CD14-positive monocyte (primary cell): ENCODE measurements at regions not wholly inside any gene's neighbourhood (a gene's known extent, or its start where the extent isn't known, plus 50 kb on each side); places are given as distances from the start of the nearest gene placed in this dataset.

ENCODE experiments used
- DNase-seq, 3 donors: peaks; one replicate each; pipeline ENCODE4 v3.0.0-alpha.2; 2011 to 2022
- H2AFZ ChIP-seq: 2 replicates; pipeline ENCODE4 v1.6.0; 2012; ENCODE audit warnings: mild to moderate bottlenecking, low read depth, low read length, inconsistent platforms; ENCODE audit not compliant: insufficient read depth, poor library complexity, severe bottlenecking
- H3K27ac ChIP-seq, 2 donors: 1 replicate in 1 of 2; 2 replicates in 1 of 2; pipeline ENCODE4 v1.5.1; 2012 to 2013; ENCODE audit warnings: low read length in 2 of 2, control low read depth in 1 of 2, inconsistent platforms in 1 of 2, low read depth in 1 of 2, mild to moderate bottlenecking in 1 of 2
- H3K27me3 ChIP-seq, 2 donors: one replicate each; pipeline versions ENCODE4 v1.6.0 to v1.6.1; 2011 to 2013; ENCODE audit warnings: low read length in 2 of 2; ENCODE audit not compliant: control insufficient read depth in 2 of 2, insufficient read depth in 2 of 2
- H3K36me3 ChIP-seq, 2 donors: replicated peaks in 1 of 2; 1 replicate in 1 of 2; 2 replicates in 1 of 2; pipeline versions ENCODE4 v1.5.1 to v1.6.1; 2012 to 2013; ENCODE audit warnings: low read length in 2 of 2, control low read depth in 1 of 2, inconsistent platforms in 1 of 2, mild to moderate bottlenecking in 1 of 2; ENCODE audit not compliant: insufficient read depth in 2 of 2, control insufficient read depth in 1 of 2
- H3K4me1 ChIP-seq, 2 donors: 1 replicate in 1 of 2; 2 replicates in 1 of 2; pipeline versions ENCODE4 v1.5.1 to v1.6.1; 2012 to 2013; ENCODE audit warnings: low read length in 2 of 2, control low read depth in 1 of 2, inconsistent platforms in 1 of 2, mild to moderate bottlenecking in 1 of 2, moderate library complexity in 1 of 2; ENCODE audit not compliant: insufficient read depth in 2 of 2, control insufficient read depth in 1 of 2
- H3K4me2 ChIP-seq: replicated peaks from 2 replicates; pipeline ENCODE3; 2012; ENCODE audit warnings: low read length, moderate library complexity, mild to moderate bottlenecking; ENCODE audit not compliant: poor library complexity, severe bottlenecking; ENCODE audit errors: extremely low read depth
- H3K4me3 ChIP-seq, 3 experiments: fragments of 200-600 bp in 1 of 3; sonication (generic) in 1 of 3; replicated peaks in 1 of 3; 1 replicate in 2 of 3; 2 replicates in 1 of 3; pipeline ENCODE4 v1.5.1; 2011 to 2013; ENCODE audit warnings: low read length in 3 of 3, mild to moderate bottlenecking in 3 of 3, control low read depth in 2 of 3, low read depth in 2 of 3, inconsistent platforms in 1 of 3, moderate library complexity in 1 of 3
- H3K79me2 ChIP-seq: 2 replicates; pipeline ENCODE4 v1.6.0; 2012; ENCODE audit warnings: mild to moderate bottlenecking, control low read depth, inconsistent platforms, low read length, moderate library complexity; ENCODE audit not compliant: insufficient read depth
- H3K9ac ChIP-seq: 2 replicates; pipeline ENCODE4 v1.6.0; 2017; ENCODE audit warnings: low read length, mild to moderate bottlenecking; ENCODE audit not compliant: insufficient read depth, poor library complexity, severe bottlenecking
- H3K9me3 ChIP-seq, 2 donors: replicated peaks in 1 of 2; 1 replicate in 1 of 2; 2 replicates in 1 of 2; pipeline versions ENCODE4 v1.5.1 to v1.6.1; 2012 to 2013; ENCODE audit warnings: low read length in 2 of 2, control low read depth in 1 of 2; ENCODE audit not compliant: control insufficient read depth in 1 of 2, insufficient read depth in 1 of 2
- H4K20me1 ChIP-seq: 2 replicates; pipeline ENCODE4 v1.6.0; 2012; ENCODE audit warnings: mild to moderate bottlenecking, low read length, control low read depth, moderate library complexity; ENCODE audit not compliant: insufficient read depth
- H3K27ac Mint-ChIP-seq, 7 donors: one replicate each; pipeline ENCODE4 v1.8.0; 2020; ENCODE audit warnings: mild to moderate bottlenecking in 7 of 7, mixed read lengths in 7 of 7, moderate library complexity in 6 of 7, inconsistent platforms in 2 of 7
- H3K27me3 Mint-ChIP-seq, 3 donors: one replicate each; pipeline ENCODE4 v1.8.0; 2021 to 2022; ENCODE audit warnings: low read depth in 3 of 3, mild to moderate bottlenecking in 3 of 3, mixed read lengths in 3 of 3, moderate library complexity in 3 of 3, inconsistent platforms in 1 of 3
- H3K36me3 Mint-ChIP-seq, 2 donors: one replicate each; pipeline ENCODE4 v1.8.0; 2020; ENCODE audit warnings: mixed read lengths in 2 of 2, inconsistent platforms in 1 of 2, mild to moderate bottlenecking in 1 of 2
- H3K4me1 Mint-ChIP-seq: one replicate; pipeline ENCODE4 v1.8.0; 2020; ENCODE audit warnings: mild to moderate bottlenecking, mixed read lengths
- H3K4me3 Mint-ChIP-seq, 2 donors: one replicate each; pipeline ENCODE4 v1.8.0; 2020; ENCODE audit warnings: mild to moderate bottlenecking in 2 of 2, mixed read lengths in 2 of 2, moderate library complexity in 1 of 2
- H3K9me3 Mint-ChIP-seq, 7 donors: one replicate each; pipeline ENCODE4 v1.8.0; 2020 to 2022; ENCODE audit warnings: mixed read lengths in 7 of 7, mild to moderate bottlenecking in 6 of 7, moderate library complexity in 6 of 7, inconsistent platforms in 2 of 7
- CTCF ChIP-seq: fragments of 200-600 bp; IDR thresholded peaks from one replicate; pipeline ENCODE4 v1.8.0; 2022; ENCODE audit warnings: antibody characterized with exemption, mild to moderate bottlenecking
- WGBS: methylation state at CpG from one replicate; pipeline ENCODE4 v1.1.5; 2013; ENCODE audit warnings: missing lambda C conversion rate; ENCODE audit not compliant: insufficient coverage; 5-methylcytosine and 5-hydroxymethylcytosine counted together
- intact Hi-C, 2 donors: fragments of 100-400 bp; cut with micrococcal nuclease; formaldehyde crosslinking; loops; one replicate each; pipeline versions ENCODE4 v1.15.0 to v1.15.1; 2023

- peaks cover 0 to 4% of the 10 kb centered on the region in 2 donors for H3K27me3 ChIP-seq
- peaks cover 0 to 4% (median 0%) of the 10 kb centered on the region in 7 donors for H3K9me3 Mint-ChIP-seq
- H4K20me1 ChIP-seq: no peaks in the 10 kb centered on the region
- H3K27ac Mint-ChIP-seq: no peak overlapping the region
- no peaks in the 10 kb centered on the region for H3K36me3 Mint-ChIP-seq
- H3K4me1 ChIP-seq: no peaks in the 10 kb centered on the region
- H3K79me2 ChIP-seq: no peaks in the 10 kb centered on the region
- no peaks in the 10 kb centered on the region for H3K4me1 Mint-ChIP-seq
- no peak for TF ChIP-seq CTCF
- 91% methylated on average over 2 of the region's 2 CpGs for WGBS
- no peak overlapping the region for H3K4me3 ChIP-seq
- no peak overlapping the region for H3K9ac ChIP-seq
- DNase-seq: no peak
- H3K36me3 ChIP-seq: no peaks in the 10 kb centered on the region
- H3K4me3 Mint-ChIP-seq: no peak overlapping the region
- H3K27ac ChIP-seq: no peak overlapping the region
- H2AFZ ChIP-seq: no peak overlapping the region
- intact Hi-C loops: no loop called here
- no peaks in the 10 kb centered on the region for H3K9me3 ChIP-seq
- no peak overlapping the region for H3K4me2 ChIP-seq
- peaks cover 0 to 2% (median 0%) of the 10 kb centered on the region in 3 donors for H3K27me3 Mint-ChIP-seq
Observed at GRCh38 chr5:110032376-110032775, 342.6 kb downstream of the MAN2A1 start.

GRCh38 chr5:110034056-110034600 is 344.4 kb downstream of the MAN2A1 start:
- Histone ChIP-seq H3K4me1 (no peaks in the 10 kb centered on the region), H3K79me2 (no peaks in the 10 kb centered on the region), H3K9me3 (no peaks in the 10 kb centered on the region), H3K36me3 (no peaks in the 10 kb centered on the region), H3K27me3 (peaks cover 0 to 4% of the 10 kb centered on the region in 2 donors), H2AFZ (no peak overlapping the region), H3K4me3 (no peak overlapping the region), H3K27ac (no peak overlapping the region), H3K9ac (no peak overlapping the region), H4K20me1 (no peaks in the 10 kb centered on the region), H3K4me2 (no peak overlapping the region)
- H3K27me3 Mint-ChIP-seq: no peaks in the 10 kb centered on the region
- WGBS: 93% methylated on average over 3 of the region's 5 CpGs
- intact Hi-C loops: no loop called here
- no peaks in the 10 kb centered on the region for H3K4me1 Mint-ChIP-seq
- no peak overlapping the region for H3K27ac Mint-ChIP-seq
- TF ChIP-seq CTCF: no peak
- peaks cover 0 to 4% (median 0%) of the 10 kb centered on the region in 7 donors for H3K9me3 Mint-ChIP-seq
- H3K36me3 Mint-ChIP-seq: no peaks in the 10 kb centered on the region
- H3K4me3 Mint-ChIP-seq: no peak overlapping the region
- DNase-seq: no peak
